ENCODE measurements at regions not wholly inside any gene's neighbourhood (a gene's known extent, or its start where the extent isn't known, plus 50 kb on each side); places are given as distances from the start of the nearest gene placed in this dataset.
"Not testable (repeated sequence)": the region's sequence is repeated elsewhere in the genome, so short reads cannot be mapped to it uniquely, and the experiment has no call there.

- peaks cover 54% of the 10 kb centered on the region for H3K27me3 Mint-ChIP-seq
- DNase-seq = no peak
- no peak overlapping the region for H3K4me3 Mint-ChIP-seq
- H3K36me3 Mint-ChIP-seq (ENCODE audit: low read depth) = no peaks in the 10 kb centered on the region
- no peaks in the 10 kb centered on the region for H3K4me1 Mint-ChIP-seq
- ATAC-seq = no peak
- no peaks in the 10 kb centered on the region for H3K9me3 ChIP-seq (ENCODE audit: control insufficient read depth, low read length, poor library complexity, severe bottlenecking)
- no peak overlapping the region for H3K27ac Mint-ChIP-seq
Measured at GRCh38 chr17:33695431-33695830, 402.3 kb upstream of the ASIC2 start.

GRCh38 chr17:33696102-33696501 lies 403.0 kb upstream of the ASIC2 start:
- Mint-ChIP-seq H3K27ac (no peak overlapping the region), H3K4me3 (no peak overlapping the region), H3K36me3 (ENCODE audit: low read depth) (no peaks in the 10 kb centered on the region), H3K4me1 (no peaks in the 10 kb centered on the region), H3K27me3 (peaks cover 58% of the 10 kb centered on the region)
- no peaks in the 10 kb centered on the region for H3K9me3 ChIP-seq (ENCODE audit: control insufficient read depth, low read length, poor library complexity, severe bottlenecking)
- DNase-seq (no peak), ATAC-seq (no peak)

- peaks cover 49% of the 10 kb centered on the region for H3K27me3 Mint-ChIP-seq
- DNase-seq (no peak), ATAC-seq (no peak)
- no peaks in the 10 kb centered on the region for H3K36me3 Mint-ChIP-seq (ENCODE audit: low read depth)
- H3K4me3 Mint-ChIP-seq = no peak overlapping the region
- H3K27ac Mint-ChIP-seq = no peak overlapping the region
- H3K4me1 Mint-ChIP-seq = no peaks in the 10 kb centered on the region
- H3K9me3 ChIP-seq (ENCODE audit: control insufficient read depth, low read length, poor library complexity, severe bottlenecking) = no peaks in the 10 kb centered on the region
Measured at GRCh38 chr17:33697557-33697956, 404.5 kb upstream of the ASIC2 start.

GRCh38 chr17:33701910-33702309 lies 408.8 kb upstream of the ASIC2 start:
- H3K27me3 Mint-ChIP-seq = peaks cover 32% of the 10 kb centered on the region
- ATAC-seq = no peak
- DNase-seq = no peak
- no peaks in the 10 kb centered on the region for H3K4me1 Mint-ChIP-seq
- H3K36me3 Mint-ChIP-seq (ENCODE audit: low read depth) = peaks cover 2% of the 10 kb centered on the region
- H3K4me3 Mint-ChIP-seq = no peak overlapping the region
- no peak overlapping the region for H3K27ac Mint-ChIP-seq
- H3K9me3 ChIP-seq (ENCODE audit: control insufficient read depth, low read length, poor library complexity, severe bottlenecking) = no peaks in the 10 kb centered on the region

- no peaks in the 10 kb centered on the region for H3K9me3 ChIP-seq (ENCODE audit: control insufficient read depth, low read length, poor library complexity, severe bottlenecking)
- H3K27ac Mint-ChIP-seq = no peak overlapping the region
- H3K4me3 Mint-ChIP-seq = no peak overlapping the region
- peaks cover 2% of the 10 kb centered on the region for H3K36me3 Mint-ChIP-seq (ENCODE audit: low read depth)
- H3K4me1 Mint-ChIP-seq = no peaks in the 10 kb centered on the region
- peaks cover 34% of the 10 kb centered on the region for H3K27me3 Mint-ChIP-seq
- no peak for ATAC-seq
- no peak for DNase-seq
Measured at GRCh38 chr17:33704856-33705255, 411.8 kb upstream of the ASIC2 start.

- DNase-seq = no peak
- ATAC-seq = no peak
- no peak overlapping the region for H3K27ac Mint-ChIP-seq
- peaks cover 4% of the 10 kb centered on the region for H3K36me3 Mint-ChIP-seq (ENCODE audit: low read depth)
- no peaks in the 10 kb centered on the region for H3K4me1 Mint-ChIP-seq
- H3K4me3 Mint-ChIP-seq = no peak overlapping the region
- no peaks in the 10 kb centered on the region for H3K9me3 ChIP-seq (ENCODE audit: control insufficient read depth, low read length, poor library complexity, severe bottlenecking)
- peaks cover 40% of the 10 kb centered on the region for H3K27me3 Mint-ChIP-seq
Measured at GRCh38 chr17:33709881-33710280, 416.8 kb upstream of the ASIC2 start.

GRCh38 chr17:33712120-33712519 lies 419.0 kb upstream of the ASIC2 start:
- no peaks in the 10 kb centered on the region for H3K9me3 ChIP-seq (ENCODE audit: control insufficient read depth, low read length, poor library complexity, severe bottlenecking)
- peaks cover 2% of the 10 kb centered on the region for H3K36me3 Mint-ChIP-seq (ENCODE audit: low read depth)
- H3K27ac Mint-ChIP-seq = no peak overlapping the region
- no peak for DNase-seq
- H3K4me3 Mint-ChIP-seq = no peak overlapping the region
- no peak for ATAC-seq
- no peaks in the 10 kb centered on the region for H3K4me1 Mint-ChIP-seq
- peaks cover 59% of the 10 kb centered on the region for H3K27me3 Mint-ChIP-seq

GRCh38 chr17:33716957-33717356 lies 423.9 kb upstream of the ASIC2 start:
- Mint-ChIP-seq H3K4me3 (no peak overlapping the region), H3K4me1 (no peaks in the 10 kb centered on the region), H3K27me3 (peaks cover 60% of the 10 kb centered on the region), H3K27ac (no peak overlapping the region), H3K36me3 (ENCODE audit: low read depth) (no peaks in the 10 kb centered on the region)
- ATAC-seq (no peak), DNase-seq (no peak)
- H3K9me3 ChIP-seq (ENCODE audit: control insufficient read depth, low read length, poor library complexity, severe bottlenecking) = no peaks in the 10 kb centered on the region

GRCh38 chr17:33723736-33724135 lies 430.6 kb upstream of the ASIC2 start:
- DNase-seq; H3K36me3 Mint-ChIP-seq (ENCODE audit: low read depth); H3K9me3 ChIP-seq (ENCODE audit: control insufficient read depth, low read length, poor library complexity, severe bottlenecking); ATAC-seq; H3K27ac Mint-ChIP-seq; H3K4me3 Mint-ChIP-seq; H3K4me1 Mint-ChIP-seq: not testable (repeated sequence)
- H3K27me3 Mint-ChIP-seq = peaks cover 57% of the 10 kb centered on the region

- ATAC-seq = no peak
- no peak overlapping the region for H3K27ac Mint-ChIP-seq
- peak in 1 of 3 donors; percentile 8 for DNase-seq
- H3K4me1 Mint-ChIP-seq = peaks cover 2% of the 10 kb centered on the region
- H3K4me3 Mint-ChIP-seq = no peak overlapping the region
- H3K9me3 ChIP-seq (ENCODE audit: control insufficient read depth, low read length, poor library complexity, severe bottlenecking) = no peaks in the 10 kb centered on the region
- peaks cover 47% of the 10 kb centered on the region for H3K27me3 Mint-ChIP-seq
- no peaks in the 10 kb centered on the region for H3K36me3 Mint-ChIP-seq (ENCODE audit: low read depth)
Measured at GRCh38 chr17:33725675-33726271, 432.7 kb upstream of the ASIC2 start.

- no peak overlapping the region for H3K4me3 Mint-ChIP-seq
- ATAC-seq (no peak), DNase-seq (no peak)
- no peak overlapping the region for H3K27ac Mint-ChIP-seq
- H3K36me3 Mint-ChIP-seq (ENCODE audit: low read depth) = no peaks in the 10 kb centered on the region
- H3K27me3 Mint-ChIP-seq = peaks cover 41% of the 10 kb centered on the region
- H3K9me3 ChIP-seq (ENCODE audit: control insufficient read depth, low read length, poor library complexity, severe bottlenecking) = no peaks in the 10 kb centered on the region
- H3K4me1 Mint-ChIP-seq = peaks cover 2% of the 10 kb centered on the region
Measured at GRCh38 chr17:33730131-33730530, 437.0 kb upstream of the ASIC2 start.

GRCh38 chr17:33732116-33732515 lies 439.0 kb upstream of the ASIC2 start:
- H3K27me3 Mint-ChIP-seq = peaks cover 39% of the 10 kb centered on the region
- no peaks in the 10 kb centered on the region for H3K9me3 ChIP-seq (ENCODE audit: control insufficient read depth, low read length, poor library complexity, severe bottlenecking)
- no peak overlapping the region for H3K27ac Mint-ChIP-seq
- no peak overlapping the region for H3K4me3 Mint-ChIP-seq
- no peaks in the 10 kb centered on the region for H3K4me1 Mint-ChIP-seq
- DNase-seq (no peak), ATAC-seq (no peak)
- no peaks in the 10 kb centered on the region for H3K36me3 Mint-ChIP-seq (ENCODE audit: low read depth)

- Mint-ChIP-seq H3K27me3 (peaks cover 62% of the 10 kb centered on the region), H3K36me3 (ENCODE audit: low read depth) (no peaks in the 10 kb centered on the region), H3K27ac (no peak overlapping the region), H3K4me3 (no peak overlapping the region), H3K4me1 (no peaks in the 10 kb centered on the region)
- no peak for DNase-seq
- no peaks in the 10 kb centered on the region for H3K9me3 ChIP-seq (ENCODE audit: control insufficient read depth, low read length, poor library complexity, severe bottlenecking)
- ATAC-seq = no peak
Measured at GRCh38 chr17:33739714-33740113, 446.6 kb upstream of the ASIC2 start.

- no peak for ATAC-seq
Measured at GRCh38 chr17:33745047-33745760, 452.1 kb upstream of the ASIC2 start.

More at GRCh38 chr17:33745047-33745760, 452.1 kb upstream of the ASIC2 start:
- peaks cover 4% of the 10 kb centered on the region for H3K4me1 Mint-ChIP-seq
- DNase-seq = no peak
- H3K9me3 ChIP-seq (ENCODE audit: control insufficient read depth, low read length, poor library complexity, severe bottlenecking) = no peaks in the 10 kb centered on the region
- no peak overlapping the region for H3K4me3 Mint-ChIP-seq
- H3K27me3 Mint-ChIP-seq = peaks cover 73% of the 10 kb centered on the region
- no peak overlapping the region for H3K27ac Mint-ChIP-seq
- H3K36me3 Mint-ChIP-seq (ENCODE audit: low read depth) = no peaks in the 10 kb centered on the region
